HG03575 (cell line): ENCODE measurements at regions not wholly inside any gene's neighbourhood (a gene's known extent, or its start where the extent isn't known, plus 50 kb on each side); places are given as distances from the start of the nearest gene placed in this dataset.
"Not testable (repeated sequence)": the region's sequence is repeated elsewhere in the genome, so short reads cannot be mapped to it uniquely, and the experiment has no call there.

Source experiments
- ATAC-seq: cut with Tn5 transposase; IDR thresholded peaks from one replicate; pipeline ENCODE4 v1.9.1; 2021; ENCODE audit not compliant: unreplicated experiment, insufficient number of reproducible peaks, low FRiP score; ENCODE audit errors: extremely low read depth

GRCh38 chr5:164967354-164967753, 1461.9 kb downstream of the MAT2B start:
- ATAC-seq = no peak

DNA sequence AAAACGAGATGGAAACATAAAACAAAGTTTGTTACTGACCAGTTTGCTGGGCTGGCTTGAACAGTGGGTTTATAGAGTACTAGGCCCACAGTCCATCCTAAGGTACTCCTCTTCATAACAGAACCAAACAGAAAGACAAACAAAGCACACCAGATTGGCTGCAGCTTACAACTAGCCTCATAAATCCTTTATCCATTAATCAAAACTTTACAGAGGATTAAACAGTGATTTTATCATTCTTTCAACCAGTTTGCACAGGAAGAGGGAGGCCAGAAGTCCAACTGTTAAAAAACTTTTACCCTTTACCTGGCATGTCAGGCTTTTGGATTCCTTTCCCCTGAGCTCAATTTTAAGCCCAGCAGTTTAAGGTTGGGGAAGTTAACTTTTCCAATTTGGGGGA, 1467.6 kb downstream of the MAT2B start:
- ATAC-seq = no peak

- ATAC-seq = no peak
These were observed 1470.6 kb downstream of the MAT2B start for GRCh38 chr5:164975986-164976385.

GRCh38 chr5:164980480-164980879, 1475.1 kb downstream of the MAT2B start:
- no peak for ATAC-seq

GRCh38 chr5:164998142-164998541, 1492.7 kb downstream of the MAT2B start:
- ATAC-seq = no peak

DNA sequence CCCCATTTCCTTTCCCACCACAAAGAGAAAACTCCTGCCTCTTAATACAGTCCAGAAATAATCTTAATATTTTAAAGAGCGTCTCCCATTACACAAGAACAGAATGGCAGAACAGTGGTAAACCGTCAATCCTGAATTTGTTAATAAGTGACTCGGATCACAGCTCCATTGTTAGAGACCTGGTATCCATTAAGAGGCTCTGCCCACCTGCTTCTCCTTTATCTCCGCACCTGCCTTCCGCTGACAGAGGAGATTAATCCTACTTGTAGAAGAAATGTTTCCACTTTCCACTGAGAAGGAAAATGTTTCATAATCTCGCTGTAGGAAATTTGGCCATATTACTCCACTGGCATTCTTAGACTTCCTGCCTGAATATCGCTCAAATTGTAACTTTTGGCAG, 1493.2 kb downstream of the MAT2B start:
- no peak for ATAC-seq

GRCh38 chr5:165000479-165001190, 1495.2 kb downstream of the MAT2B start:
- no peak for ATAC-seq

DNA sequence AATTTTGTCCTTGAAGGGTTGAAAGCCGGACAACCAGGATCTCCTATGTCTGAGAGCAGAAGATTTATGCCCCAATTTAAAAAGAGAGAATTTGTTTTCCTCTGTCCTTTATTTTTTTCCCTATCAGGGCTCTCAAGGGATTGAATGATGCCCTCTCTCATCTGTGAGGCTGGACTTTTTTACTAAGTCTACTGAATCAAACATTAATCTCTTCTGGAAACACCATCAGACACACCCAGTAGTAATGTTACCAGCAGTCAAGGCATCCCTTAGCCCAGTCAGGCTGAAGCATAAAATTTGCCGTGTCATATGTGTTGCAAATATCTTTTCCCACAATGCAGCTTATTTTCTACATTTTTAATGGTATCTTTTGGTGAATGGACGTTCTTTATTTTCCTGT, 1497.9 kb downstream of the MAT2B start:
- ATAC-seq = no peak

GRCh38 chr5:165004175-165004574, 1498.8 kb downstream of the MAT2B start:
- no peak for ATAC-seq

DNA sequence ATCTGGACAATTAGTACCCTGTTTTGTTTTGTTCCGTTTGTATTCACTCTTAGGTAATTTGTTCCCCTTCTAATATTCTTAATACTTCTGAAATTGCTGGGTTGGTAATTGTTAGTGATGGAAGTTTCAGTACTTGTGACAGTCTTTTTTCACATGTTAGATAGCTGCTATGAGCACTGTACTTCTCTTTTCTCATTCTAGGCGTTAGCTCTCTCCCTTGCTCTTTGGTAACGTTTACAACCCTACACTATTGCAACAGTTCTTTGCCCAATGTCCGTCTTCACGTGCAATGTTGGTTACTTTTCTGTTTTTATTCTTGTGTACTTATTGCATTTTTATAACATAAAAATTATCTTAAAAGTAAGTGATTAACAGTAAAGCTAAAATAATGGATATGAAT, 1509.0 kb downstream of the MAT2B start:
- ATAC-seq = no peak

DNA sequence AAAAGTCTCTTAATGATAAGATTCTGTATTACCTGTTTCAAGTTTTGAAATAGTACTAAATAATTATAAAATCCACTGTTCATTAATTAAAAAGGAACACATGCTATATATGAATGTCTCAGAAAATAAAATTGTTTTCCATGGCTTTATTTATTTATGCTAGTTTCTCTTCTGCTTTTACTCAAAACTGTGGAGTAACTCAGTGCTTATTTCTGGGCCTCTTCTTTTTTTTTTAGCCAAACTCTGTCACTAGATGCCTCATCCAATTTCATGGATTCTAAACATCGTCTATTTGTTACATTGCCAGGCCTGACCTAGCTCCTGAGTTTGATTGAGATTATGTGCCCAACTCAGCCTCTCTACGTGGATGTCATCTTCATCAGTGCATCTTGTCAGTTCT, 1509.7 kb downstream of the MAT2B start:
- ATAC-seq = no peak

DNA sequence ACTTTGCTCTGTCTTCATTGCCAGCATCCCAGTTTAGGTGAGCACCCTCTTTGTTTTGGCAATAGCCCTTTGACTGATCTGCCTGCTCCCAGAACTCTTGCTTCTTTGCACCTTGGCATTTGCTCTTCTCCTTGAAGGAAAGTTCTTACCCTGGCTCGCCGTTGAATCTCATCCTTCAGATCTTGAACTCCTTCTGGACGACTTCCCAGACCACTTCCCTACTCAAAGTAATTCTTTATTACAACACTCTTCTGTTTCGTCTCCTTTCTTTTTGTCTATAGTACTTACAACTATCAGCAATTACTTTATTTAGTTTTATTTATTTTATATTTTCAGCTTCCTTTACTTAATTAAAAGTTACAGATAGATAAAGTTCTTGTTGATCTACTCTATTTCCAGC, 1510.1 kb downstream of the MAT2B start:
- ATAC-seq = no peak

DNA sequence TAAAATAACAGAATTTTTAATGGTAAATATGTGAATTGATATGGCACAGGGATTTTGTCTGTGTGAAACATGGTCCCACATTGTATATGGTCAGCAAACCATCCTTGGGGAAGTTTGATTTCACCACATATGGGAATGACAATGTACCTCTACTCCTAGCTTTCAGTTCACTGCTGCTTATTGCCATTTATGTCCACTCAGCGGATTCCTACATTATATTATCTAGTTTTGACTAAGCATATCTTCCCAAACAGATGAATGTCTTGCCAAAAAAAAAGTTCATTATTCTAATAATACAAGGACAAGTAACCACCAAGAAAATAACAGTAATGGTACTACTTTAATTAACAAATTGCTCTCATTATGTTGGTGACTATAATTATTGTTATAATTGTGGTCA, 1521.6 kb downstream of the MAT2B start:
- ATAC-seq = no peak

DNA sequence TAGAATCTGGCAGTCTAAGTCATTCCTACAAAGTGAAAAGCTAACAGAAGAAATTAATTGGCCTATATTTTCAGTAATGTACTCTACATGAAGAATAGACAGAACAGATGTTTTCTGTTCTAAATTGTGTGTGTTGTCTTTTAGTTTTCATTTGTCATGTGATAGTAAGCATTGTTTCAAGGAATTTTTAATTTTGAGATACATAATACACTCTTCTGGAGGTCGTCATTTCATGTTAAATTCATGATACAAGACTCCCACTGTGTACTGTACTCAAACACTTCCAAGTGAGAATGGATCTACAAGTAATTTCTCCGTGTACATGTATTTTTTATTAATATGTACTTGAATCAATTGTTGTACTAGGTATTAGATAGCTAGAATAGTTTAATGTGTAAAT, 1522.9 kb downstream of the MAT2B start:
- ATAC-seq = no peak

DNA sequence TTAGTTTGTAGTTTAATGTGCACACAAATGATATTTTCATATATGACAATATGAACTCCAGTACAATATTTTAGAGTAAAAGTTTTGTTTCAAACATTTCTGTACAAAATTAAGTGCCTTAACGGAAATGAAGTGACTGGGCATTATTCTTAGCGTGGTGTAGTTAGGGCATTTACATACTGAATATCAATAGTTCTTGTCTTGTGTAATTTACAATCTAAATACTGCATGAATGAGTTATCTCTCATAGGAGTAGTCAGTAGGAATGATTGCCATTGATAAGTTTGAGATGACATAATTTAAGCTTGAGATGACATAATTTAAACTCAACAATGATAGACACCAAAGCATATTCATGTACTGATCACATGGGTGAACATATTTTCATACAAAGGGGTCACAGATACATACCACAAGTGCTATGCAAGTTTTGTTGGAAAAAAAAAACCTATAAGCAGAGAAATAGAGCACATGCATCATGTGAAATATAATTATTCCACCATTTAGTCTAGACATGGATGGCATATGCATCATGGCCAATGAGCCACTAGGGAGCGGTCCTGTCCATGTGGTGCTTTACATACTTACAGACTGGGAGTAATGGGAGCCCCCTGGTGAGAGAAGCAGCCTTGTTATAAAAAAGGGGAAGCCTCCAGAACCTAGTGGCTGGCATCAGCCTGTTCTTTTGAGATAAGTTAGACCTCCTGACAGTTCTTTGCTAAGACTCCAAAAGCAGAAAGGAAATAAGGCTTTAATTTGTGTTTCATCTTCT, 1523.9 kb downstream of the MAT2B start:
- ATAC-seq = no peak

DNA sequence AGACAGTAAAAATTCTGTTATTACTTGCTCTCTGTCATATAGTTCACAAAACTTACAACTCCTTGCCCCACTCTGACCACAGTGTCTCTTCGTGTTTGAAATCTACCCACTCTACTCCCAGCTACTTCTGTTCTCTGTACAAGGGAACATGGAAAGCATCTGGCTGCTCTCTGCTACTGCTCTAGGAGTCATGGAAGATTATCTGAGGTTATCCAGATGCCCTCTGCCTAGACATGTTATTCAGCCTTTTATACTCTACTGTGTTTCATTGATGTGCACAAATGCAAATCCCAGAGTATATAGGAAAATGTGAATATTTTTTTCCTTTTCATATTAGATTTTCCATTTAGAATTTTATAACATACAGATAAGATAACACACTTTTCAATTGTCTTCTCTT, 1525.6 kb downstream of the MAT2B start:
- ATAC-seq = no peak

GRCh38 chr5:165031371-165031770, 1526.0 kb downstream of the MAT2B start:
- ATAC-seq = no peak

- no peak for ATAC-seq
These were observed 1530.1 kb downstream of the MAT2B start for GRCh38 chr5:165035520-165035919.

DNA sequence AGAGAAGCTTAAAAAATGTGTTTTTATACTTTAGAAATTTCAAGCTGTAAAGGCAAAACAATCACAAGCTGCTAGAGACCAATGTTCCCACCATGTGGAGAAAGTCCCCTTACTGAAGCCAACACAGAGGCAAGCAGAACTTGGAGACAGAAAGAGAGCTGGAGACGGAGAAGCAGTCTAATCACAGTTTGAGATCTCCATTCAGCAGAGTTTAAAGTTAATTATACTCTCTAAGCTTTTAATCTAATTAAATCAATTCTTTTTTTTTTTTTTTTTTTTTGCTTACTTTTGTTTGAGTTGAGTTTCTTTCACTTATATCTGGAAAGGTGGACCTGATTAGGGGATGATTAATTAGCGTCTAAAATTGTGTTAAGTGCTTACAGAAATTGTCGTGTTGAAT, 1534.3 kb downstream of the MAT2B start:
- no peak for ATAC-seq

DNA sequence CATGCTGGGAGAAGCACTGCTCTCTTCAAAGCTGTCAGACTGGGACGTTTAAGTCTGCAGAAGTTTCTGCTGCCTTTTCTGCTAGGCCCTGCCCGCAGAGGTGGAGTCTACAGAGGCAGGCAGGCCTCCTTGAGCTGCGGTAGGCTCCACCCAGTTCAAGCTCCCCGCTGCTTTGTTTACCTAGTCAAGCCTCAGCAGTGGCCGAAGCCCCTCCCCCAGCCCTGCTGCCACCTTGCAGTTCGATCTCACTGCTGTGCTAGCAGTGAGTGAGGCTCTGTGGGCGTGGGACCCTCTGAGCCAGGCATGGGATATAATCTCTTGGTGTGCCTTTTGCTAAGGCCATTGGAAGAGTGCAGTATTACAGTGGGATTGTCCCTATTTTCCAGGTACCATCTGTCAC, 1540.5 kb downstream of the MAT2B start:
- ATAC-seq = not testable (repeated sequence)

DNA sequence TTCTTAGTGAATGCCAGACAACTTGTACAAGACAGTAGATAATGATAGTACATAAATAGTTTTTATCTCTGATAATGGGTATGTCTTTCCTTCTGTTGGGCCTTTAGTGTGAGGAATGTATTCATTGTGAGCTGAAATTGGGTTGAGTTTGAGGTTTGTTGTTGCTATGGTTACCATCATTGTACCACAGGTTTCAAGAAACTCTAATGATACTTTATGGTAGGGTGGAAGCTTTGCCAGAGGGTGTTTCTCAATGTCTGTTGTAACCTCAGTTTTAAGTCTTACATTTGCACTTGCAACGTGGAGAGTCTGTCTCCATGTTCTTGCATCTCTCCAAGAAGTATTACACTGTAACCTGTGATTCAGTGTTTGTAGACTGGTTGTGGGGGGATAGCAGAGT, 1550.1 kb downstream of the MAT2B start:
- no peak for ATAC-seq
